ENCODE measurements at regions not wholly inside any gene's neighbourhood (a gene's known extent, or its start where the extent isn't known, plus 50 kb on each side); places are given as distances from the start of the nearest gene placed in this dataset.

DNA sequence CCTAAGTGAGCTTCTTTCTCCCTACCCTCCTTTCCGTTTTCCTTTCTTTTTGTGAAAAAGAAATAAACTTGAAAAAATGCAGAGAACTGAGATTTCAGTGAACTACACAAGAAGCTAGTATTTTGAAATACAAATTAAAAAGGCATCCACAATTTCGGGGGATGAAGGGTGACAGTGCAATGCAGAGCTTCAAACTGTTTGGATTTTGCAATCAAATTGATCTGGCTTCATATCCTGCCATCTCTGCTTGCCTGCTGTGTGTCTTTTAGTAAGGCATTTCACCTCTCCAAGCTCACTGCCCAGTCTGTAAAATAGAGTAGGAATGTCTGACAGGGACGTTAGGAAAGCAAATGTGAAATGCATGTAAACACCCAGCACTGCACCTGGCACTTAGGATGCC, 258.0 kb downstream of the HACE1 start:
- Histone ChIP-seq H3K36me3 (no peaks in the 10 kb centered on the region), H3K27me3 (no peaks in the 10 kb centered on the region), H3K4me1 (no peaks in the 10 kb centered on the region), H3K4me3 (no peak overlapping the region), H3K27ac (no peak overlapping the region), H3K9me3 (no peaks in the 10 kb centered on the region)
- intact Hi-C loops (cut with DNase I) = no loop called here
- DNase-seq = no peak
- FAIRE-seq = no peak
- WGBS, 2 donors = 46 to 53% methylated on average over 3 of the region's 3 CpGs
- no peak for ATAC-seq
- TF ChIP-seq, protein P1, sequence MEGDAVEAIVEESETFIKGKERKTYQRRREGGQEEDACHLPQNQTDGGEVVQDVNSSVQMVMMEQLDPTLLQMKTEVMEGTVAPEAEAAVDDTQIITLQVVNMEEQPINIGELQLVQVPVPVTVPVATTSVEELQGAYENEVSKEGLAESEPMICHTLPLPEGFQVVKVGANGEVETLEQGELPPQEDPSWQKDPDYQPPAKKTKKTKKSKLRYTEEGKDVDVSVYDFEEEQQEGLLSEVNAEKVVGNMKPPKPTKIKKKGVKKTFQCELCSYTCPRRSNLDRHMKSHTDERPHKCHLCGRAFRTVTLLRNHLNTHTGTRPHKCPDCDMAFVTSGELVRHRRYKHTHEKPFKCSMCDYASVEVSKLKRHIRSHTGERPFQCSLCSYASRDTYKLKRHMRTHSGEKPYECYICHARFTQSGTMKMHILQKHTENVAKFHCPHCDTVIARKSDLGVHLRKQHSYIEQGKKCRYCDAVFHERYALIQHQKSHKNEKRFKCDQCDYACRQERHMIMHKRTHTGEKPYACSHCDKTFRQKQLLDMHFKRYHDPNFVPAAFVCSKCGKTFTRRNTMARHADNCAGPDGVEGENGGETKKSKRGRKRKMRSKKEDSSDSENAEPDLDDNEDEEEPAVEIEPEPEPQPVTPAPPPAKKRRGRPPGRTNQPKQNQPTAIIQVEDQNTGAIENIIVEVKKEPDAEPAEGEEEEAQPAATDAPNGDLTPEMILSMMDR (IDR thresholded peaks at IDR 0.05) = no peak

DNA sequence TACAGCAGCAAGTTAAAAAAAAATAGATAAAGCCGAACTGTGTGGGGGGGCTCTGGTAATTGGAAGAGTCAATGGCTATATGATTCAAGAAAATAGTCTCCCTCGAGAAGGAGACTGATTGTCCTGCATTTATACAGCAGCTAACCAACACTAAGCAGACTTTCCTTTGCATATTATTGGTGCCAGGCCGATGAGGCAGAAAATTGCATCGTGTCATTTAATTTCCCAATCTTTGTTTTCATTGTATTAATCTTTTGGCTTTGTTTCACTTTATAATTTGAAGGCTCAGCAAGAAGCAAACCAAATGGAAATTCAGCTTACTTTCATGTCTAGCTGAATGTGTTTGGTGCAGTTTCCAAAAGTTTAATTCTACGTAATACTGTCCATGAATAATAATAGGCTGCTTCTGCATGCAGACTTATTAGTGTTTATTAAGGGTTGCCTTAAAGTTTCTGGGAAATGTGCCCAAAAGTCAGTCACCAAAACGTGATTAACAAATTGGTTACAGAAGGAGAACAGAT, 258.5 kb downstream of the HACE1 start:
- TF ChIP-seq, protein P1 (IDR thresholded peaks at IDR 0.05) = no peak
- H3K4me1 ChIP-seq = no peaks in the 10 kb centered on the region
- H3K9me3 ChIP-seq = no peaks in the 10 kb centered on the region
- WGBS, 2 donors = 43 to 47% methylated on average over 6 of the region's 6 CpGs
- intact Hi-C loops (cut with DNase I) = no loop called here
- DNase-seq (no peak), ATAC-seq (peak in 1 of 4 donors; percentile 43), FAIRE-seq (no peak)
- no peaks in the 10 kb centered on the region for H3K36me3 ChIP-seq
- no peak overlapping the region for H3K4me3 ChIP-seq
- no peaks in the 10 kb centered on the region for H3K27me3 ChIP-seq
- no peak overlapping the region for H3K27ac ChIP-seq

DNA sequence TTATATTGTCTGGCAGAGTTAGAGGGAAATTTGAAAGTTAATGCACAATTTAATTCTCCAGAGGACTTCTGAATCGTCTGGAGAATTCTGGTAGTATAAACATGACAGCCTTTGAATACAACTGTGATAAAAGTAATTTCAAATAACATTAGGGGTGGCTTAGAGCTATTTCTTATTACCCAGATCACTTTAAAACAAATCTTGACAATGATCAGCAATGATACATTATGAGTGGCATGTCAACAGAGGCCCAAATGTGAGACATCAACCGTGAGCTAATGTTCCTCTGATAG, 259.1 kb downstream of the HACE1 start:
- Histone ChIP-seq H3K9me3 (no peaks in the 10 kb centered on the region), H3K36me3 (no peaks in the 10 kb centered on the region), H3K4me3 (no peak overlapping the region), H3K27ac (no peak overlapping the region), H3K27me3 (no peaks in the 10 kb centered on the region), H3K4me1 (no peaks in the 10 kb centered on the region)
- no peak for ATAC-seq
- 45 to 46% methylated on average over 2 of the region's 2 CpGs for WGBS, 2 donors
- no peak for DNase-seq
- TF ChIP-seq, protein P1 (IDR thresholded peaks at IDR 0.05) = no peak
- no peak for FAIRE-seq
- intact Hi-C loops (cut with DNase I) = no loop called here

DNA sequence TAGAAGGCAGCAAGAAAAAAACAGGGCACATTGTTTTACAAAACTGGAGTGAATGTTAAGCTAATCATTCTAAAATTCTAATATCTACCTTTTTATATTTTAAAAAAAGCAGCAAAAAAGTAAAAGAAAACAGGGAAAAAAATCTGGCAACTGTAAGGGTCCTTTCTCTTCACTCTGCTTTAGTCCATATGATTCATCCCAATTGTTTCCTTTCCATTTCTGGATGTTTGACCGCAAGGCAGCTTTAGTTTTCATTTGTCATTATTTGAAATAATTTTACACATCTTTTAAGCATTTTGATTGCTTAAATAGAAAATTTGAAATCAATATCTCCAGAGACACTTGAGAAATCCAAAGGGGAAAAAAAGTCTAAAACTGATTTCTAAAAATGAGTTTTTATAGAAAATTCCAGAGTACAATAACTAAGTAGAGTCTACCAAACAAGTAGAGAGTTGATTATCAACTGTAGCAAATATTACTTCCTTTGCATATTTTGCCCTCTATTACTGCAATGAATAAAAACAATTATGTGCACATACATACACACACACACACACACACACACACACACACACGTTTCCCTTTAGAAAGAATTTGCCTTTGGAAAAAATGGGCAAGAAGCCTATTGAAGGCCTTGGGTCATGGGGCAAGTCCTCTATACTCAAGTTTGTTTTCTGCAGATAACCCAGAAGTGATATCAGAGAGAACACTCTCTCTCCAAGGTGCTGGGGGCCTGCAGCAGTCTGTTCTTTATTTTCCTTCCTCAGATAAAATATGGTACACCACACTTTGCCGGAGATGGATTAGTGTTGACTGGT, 259.7 kb downstream of the HACE1 start:
- FAIRE-seq (no peak), ATAC-seq (peak in 3 of 4 donors; percentile 37 to 59 (median 48)), DNase-seq (no peak)
- Histone ChIP-seq H3K4me3 (no peak overlapping the region), H3K27ac (no peak overlapping the region), H3K36me3 (no peaks in the 10 kb centered on the region), H3K27me3 (no peaks in the 10 kb centered on the region), H3K4me1 (no peaks in the 10 kb centered on the region), H3K9me3 (no peaks in the 10 kb centered on the region)
- TF ChIP-seq, protein P1 (IDR thresholded peaks at IDR 0.05) = no peak
- intact Hi-C loops (cut with DNase I) = no loop called here
- WGBS, 2 donors = 53 to 57% methylated on average over 3 of the region's 3 CpGs

DNA sequence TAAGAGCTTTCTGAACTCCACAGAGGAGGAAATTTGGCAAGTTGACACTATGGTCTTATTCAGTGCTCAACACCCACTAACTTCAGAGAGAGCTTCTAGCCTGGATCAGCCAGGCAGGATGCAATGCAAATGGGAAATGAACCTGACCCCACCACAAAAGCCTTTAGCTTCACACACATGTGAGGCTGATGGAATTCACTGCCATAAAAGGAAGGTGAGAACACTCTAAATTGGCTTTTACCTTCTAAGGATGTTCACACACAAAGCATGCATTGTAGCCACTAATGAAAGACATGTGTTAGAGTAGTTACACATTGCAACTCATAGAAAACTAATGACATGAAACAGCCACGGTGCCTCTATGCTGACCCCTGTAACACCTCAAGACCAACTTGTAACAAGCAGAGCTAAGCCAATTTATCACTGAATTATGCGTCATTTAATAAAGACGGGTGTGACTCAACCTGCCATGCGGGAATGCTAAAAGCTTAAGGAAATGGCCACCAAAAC, 262.1 kb downstream of the HACE1 start:
- TF ChIP-seq, protein P1 (IDR thresholded peaks at IDR 0.05) = no peak
- Histone ChIP-seq H3K27me3 (no peaks in the 10 kb centered on the region), H3K27ac (no peak overlapping the region), H3K4me1 (no peaks in the 10 kb centered on the region), H3K9me3 (no peaks in the 10 kb centered on the region), H3K36me3 (no peaks in the 10 kb centered on the region), H3K4me3 (no peak overlapping the region)
- intact Hi-C loops (cut with DNase I) = no loop called here
- no peak for FAIRE-seq
- 50 to 63% methylated on average over 4 of the region's 4 CpGs for WGBS, 2 donors
- ATAC-seq = no peak
- DNase-seq = no peak

Data from pancreas (tissue), 10 donors.